GM19238 (cell line): ENCODE measurements at regions not wholly inside any gene's neighbourhood (a gene's known extent, or its start where the extent isn't known, plus 50 kb on each side); places are given as distances from the start of the nearest gene placed in this dataset.
"Not testable (repeated sequence)": the region's sequence is repeated elsewhere in the genome, so short reads cannot be mapped to it uniquely, and the experiment has no call there.

Source experiments
- DNase-seq: peaks from one replicate; pipeline ENCODE4 v3.0.0; 2011; ENCODE audit warnings: low spot score; ENCODE audit not compliant: insufficient read length

- DNase-seq = no peak
Measured at GRCh38 chr11:38593649-38594048, 1995.6 kb upstream of the RAG2 start.

GRCh38 chr11:38582756-38583155 is 1984.7 kb upstream of the RAG2 start:
- DNase-seq = no peak

GRCh38 chr11:38582151-38582550 is 1984.1 kb upstream of the RAG2 start:
- no peak for DNase-seq

- no peak for DNase-seq
Measured at GRCh38 chr11:38577769-38578168, 1979.7 kb upstream of the RAG2 start.

- DNase-seq = no peak
Measured at GRCh38 chr11:38562562-38562961, 1964.5 kb upstream of the RAG2 start.

- no peak for DNase-seq
Measured at GRCh38 chr11:38553148-38553547, 1955.1 kb upstream of the RAG2 start.

GRCh38 chr11:38547462-38547861 is 1949.4 kb upstream of the RAG2 start:
- no peak for DNase-seq

- DNase-seq = no peak
Measured at GRCh38 chr11:38543986-38544385, 1946.0 kb upstream of the RAG2 start.

GRCh38 chr11:38543311-38543710 is 1945.3 kb upstream of the RAG2 start:
- no peak for DNase-seq

GRCh38 chr11:38538866-38539680 is 1941.0 kb upstream of the RAG2 start:
- no peak for DNase-seq

- no peak for DNase-seq
Measured at GRCh38 chr11:38530226-38530625, 1932.2 kb upstream of the RAG2 start.

- DNase-seq = no peak
Measured at GRCh38 chr11:38524945-38525344, 1926.9 kb upstream of the RAG2 start.

- DNase-seq = no peak
Measured at GRCh38 chr11:38517991-38518390, 1920.0 kb upstream of the RAG2 start.

GRCh38 chr11:38512830-38513229 is 1914.8 kb upstream of the RAG2 start:
- DNase-seq = not testable (repeated sequence)

GRCh38 chr11:38510041-38510440 is 1912.0 kb upstream of the RAG2 start:
- no peak for DNase-seq

GRCh38 chr11:38503876-38504275 is 1905.8 kb upstream of the RAG2 start:
- no peak for DNase-seq

GRCh38 chr11:38498721-38499120 is 1900.7 kb upstream of the RAG2 start:
- DNase-seq = no peak

- DNase-seq = no peak
Measured at GRCh38 chr11:38491986-38492385, 1894.0 kb upstream of the RAG2 start.

- no peak for DNase-seq
Measured at GRCh38 chr11:38481391-38481790, 1883.4 kb upstream of the RAG2 start.

- no peak for DNase-seq
Measured at GRCh38 chr11:38476808-38477575, 1879.0 kb upstream of the RAG2 start.

GRCh38 chr11:38461751-38462150 is 1863.7 kb upstream of the RAG2 start:
- DNase-seq = no peak

- no peak for DNase-seq
Measured at GRCh38 chr11:38460896-38461295, 1862.9 kb upstream of the RAG2 start.

- no peak for DNase-seq
Measured at GRCh38 chr11:38460429-38460828, 1862.4 kb upstream of the RAG2 start.
